Activated CD8-positive, alpha-beta memory T cell treated with anti-CD3 and anti-CD28 coated beads, Interleukin-2, amount 50 U/mL, for 24 hours (primary cell): ENCODE measurements at regions not wholly inside any gene's neighbourhood (a gene's known extent, or its start where the extent isn't known, plus 50 kb on each side); places are given as distances from the start of the nearest gene placed in this dataset.
"Not testable (repeated sequence)": the region's sequence is repeated elsewhere in the genome, so short reads cannot be mapped to it uniquely, and the experiment has no call there.

Experiments
- DNase-seq: peaks from one replicate; pipeline ENCODE4 v3.0.0-alpha.2; 2020; ENCODE audit errors: extremely low read depth

DNA sequence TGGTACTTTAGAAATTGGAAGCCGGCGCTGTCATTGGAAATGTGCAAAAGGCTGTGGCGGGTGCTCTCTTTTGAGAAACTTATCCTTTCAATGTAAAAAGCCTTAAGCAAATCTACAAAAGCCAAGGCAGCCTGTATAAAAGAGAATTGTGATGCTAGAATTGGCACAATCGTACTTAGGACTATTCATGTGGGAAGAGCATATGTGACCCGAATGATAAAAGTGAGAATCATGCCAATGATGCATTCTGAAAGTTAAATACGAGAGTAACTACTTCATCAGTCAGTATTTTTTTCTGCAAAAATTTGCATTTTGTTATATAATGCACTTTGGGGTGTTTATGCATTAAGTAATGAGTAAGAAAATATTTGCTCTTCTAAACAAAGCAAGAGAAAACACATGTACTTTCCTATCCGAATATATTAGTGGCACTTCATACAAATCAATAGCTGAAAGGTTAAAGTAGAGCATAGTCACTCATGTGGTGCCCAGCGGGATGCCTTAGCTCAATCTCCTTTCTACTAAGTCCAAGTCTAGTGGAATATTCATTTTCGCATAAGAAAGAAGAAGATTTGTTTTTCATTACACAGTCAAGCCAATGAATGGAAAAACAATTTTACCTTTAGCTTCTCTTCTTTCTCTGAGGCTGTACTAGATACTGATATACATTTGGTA lies 1256.6 kb upstream of the B3GALT2 start:
- no peak for DNase-seq

DNA sequence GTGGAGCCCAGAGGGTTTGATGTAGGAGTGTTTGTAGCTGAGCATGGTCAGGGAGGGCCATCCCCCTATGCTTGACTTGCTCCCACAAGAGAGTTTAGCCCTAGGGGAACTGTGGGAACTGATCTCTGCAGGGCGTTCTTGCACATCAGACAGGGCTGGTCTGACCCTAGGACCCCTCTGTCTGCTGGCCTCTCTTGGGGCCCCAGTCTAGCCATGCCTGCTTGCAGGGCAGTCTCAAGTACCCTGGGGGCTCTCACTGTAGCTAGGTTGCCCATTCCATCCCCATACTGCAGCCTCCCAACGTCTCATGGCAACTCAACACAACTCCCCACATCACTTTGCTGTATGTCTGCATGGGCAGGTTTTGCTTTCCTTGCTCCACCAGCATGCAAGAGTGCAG lies 1250.7 kb upstream of the B3GALT2 start:
- DNase-seq = no peak

DNA sequence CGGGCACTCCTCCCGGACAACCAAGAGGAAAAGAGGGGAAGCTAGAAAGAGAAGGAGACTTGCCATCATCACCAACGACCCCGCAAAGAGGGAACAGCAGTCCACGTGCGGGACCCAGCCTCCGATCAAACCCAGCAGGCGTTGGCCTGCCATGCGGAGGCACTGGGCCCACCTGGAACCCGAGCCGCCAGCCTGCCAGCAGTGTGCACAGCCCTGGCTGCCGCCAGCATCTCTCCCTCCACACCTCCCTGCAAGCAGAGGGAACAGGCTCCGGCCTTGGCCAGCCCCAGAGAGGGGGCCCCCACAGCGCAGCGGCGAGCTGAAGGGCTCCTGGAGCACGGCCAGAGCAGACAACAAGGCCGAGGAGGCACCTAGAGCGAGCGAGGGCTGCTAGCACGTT lies 1244.7 kb upstream of the B3GALT2 start:
- DNase-seq = no peak

DNA sequence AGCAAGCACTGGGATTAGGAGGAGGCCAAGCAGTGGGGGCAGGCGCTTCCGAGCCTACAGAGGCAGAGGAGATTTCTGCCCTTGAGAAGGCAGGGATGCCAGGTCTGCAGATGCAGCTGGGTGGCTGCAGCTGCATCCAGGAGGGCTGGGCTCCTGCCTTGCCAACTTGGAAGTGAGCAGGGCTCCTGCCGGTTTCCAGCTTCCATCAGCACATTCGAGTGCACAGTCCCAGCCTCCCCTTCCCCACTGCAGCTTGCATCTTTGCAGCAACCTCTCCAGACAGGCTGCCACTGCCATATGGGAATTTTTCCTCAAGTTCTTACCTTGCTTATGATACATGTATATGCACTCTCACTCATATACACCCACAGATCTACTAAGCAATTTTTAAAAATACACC lies 1234.3 kb upstream of the B3GALT2 start:
- DNase-seq = no peak

DNA sequence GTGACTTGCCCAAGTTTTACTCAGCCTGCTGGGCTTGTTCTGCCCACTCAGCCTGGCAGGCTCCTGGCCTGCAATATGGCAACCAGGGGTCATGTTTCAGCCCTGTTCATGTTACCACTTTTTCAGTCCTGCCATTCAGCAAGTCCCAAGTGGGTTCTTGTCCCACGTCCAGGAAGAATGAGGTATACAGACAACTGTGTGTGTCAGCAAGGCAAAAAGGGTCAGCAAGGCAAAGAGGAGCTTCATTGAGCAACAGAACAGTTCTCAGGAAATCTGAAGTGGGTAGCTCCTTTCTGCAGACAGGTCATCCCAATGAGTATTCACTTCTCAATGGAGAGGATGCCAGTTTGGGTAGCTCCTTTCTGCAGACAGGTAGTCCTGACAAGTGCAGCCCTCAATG lies 1233.3 kb upstream of the B3GALT2 start:
- no peak for DNase-seq

DNA sequence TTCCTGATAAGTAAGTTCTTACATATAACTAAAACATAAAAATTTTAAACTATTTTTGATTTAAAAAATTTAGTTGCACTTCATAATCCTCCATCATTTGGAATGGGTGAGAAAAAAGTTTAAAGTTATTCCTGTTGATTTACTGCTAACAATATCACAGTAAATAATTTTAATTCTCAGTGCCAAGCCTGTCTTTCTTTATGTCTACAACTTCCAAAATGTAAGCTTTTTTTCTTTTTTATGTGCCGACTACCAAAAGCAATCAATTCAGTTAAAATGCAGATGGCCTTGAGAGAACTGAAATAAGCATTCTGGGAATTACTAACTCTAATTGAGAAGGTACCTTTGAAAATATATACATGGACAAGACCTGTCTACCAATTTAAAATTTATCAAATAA lies 1224.3 kb upstream of the B3GALT2 start:
- DNase-seq = no peak

DNA sequence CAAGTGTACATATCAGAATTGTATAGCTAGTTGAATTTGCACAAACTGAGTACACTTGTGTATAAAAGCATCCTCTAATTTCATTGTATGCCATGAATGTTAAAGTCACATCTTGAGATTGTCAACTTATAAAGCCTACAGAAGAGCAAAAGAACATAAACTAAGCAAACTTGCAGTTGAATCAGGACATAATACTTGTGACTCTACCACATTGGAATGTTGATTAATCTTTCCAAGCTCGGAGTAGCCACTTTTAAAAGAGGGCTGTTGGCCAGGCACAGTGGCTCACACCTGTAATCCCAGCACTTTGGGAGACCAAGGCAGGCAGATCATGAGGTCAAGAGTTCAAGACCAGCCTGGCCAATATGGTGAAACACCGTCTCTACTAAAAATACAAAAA lies 1220.8 kb upstream of the B3GALT2 start:
- not testable (repeated sequence) for DNase-seq

DNA sequence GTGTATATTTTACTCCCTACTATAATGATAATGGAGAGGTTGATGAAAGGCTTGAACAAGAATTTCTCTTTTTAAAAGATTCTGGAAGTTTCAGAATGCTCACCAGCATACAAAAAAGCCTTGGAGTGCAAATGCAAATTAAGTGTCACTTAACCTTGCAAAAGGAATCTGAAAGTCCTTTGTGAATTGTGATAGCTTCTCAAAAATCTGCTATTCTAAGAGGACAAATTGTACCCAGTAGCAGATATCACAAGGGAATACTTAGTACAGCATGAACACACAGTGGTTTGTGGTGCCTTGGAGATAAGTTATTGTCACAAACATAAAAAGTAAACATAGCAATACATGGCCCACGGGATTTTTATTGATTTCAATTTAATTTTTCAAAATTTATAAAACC lies 1208.3 kb upstream of the B3GALT2 start:
- no peak for DNase-seq

DNA sequence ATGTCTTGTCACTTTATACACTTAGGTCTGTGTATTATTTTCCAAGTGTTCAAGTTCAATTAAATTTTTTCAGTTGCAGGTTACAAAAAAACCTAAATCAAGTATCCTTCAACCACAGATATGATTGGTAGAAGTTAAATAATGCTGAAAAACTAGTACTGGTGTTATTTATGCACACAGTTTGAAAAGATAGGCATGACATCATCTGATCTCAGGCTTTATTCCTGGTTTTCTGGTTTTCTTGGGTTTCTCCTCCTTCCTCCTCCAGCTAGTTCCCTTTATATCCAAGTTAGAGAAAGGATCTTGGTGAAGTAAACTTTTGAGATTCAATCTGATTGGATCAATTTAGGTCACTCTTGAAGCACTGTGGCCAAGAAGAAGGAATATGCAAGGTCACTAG lies 1201.1 kb upstream of the B3GALT2 start:
- DNase-seq = no peak

DNA sequence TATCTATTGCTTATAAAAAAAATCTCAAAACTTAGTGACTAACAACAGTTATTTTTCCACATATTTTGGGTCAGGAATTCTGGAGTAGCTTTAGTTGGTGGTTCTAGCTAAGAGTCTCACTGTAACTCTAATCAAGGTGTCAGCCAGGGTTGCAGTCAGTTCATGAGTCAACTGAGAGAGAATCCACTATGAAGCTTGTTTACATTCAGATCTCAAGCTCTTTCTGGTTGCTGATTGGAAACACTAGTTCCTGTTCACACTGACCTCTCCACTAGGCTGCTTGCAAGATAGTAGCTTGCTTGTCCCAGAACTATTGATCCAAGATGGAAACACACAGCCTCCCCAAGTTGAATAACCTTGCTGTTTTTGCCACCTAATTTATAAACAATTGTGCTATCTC lies 1192.1 kb upstream of the B3GALT2 start:
- DNase-seq = no peak

DNA sequence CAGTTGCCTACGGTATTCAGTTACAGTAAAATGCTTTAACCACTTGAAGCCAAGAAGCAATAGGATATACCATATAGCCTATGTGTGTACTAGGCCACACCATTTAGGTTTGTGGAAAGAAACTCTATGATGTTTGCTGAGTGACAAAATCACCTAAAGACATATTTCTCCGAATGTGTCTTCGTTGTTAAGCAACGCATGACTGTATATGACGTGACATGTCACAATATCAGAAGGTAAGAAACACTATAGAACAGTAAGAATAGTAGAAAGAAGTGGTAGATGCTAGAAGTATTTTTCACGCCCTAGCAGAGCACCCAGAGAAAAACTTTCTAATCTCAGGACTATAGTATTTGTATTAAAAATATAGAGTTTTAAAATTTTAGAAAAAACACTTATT lies 1188.2 kb upstream of the B3GALT2 start:
- DNase-seq = no peak

DNA sequence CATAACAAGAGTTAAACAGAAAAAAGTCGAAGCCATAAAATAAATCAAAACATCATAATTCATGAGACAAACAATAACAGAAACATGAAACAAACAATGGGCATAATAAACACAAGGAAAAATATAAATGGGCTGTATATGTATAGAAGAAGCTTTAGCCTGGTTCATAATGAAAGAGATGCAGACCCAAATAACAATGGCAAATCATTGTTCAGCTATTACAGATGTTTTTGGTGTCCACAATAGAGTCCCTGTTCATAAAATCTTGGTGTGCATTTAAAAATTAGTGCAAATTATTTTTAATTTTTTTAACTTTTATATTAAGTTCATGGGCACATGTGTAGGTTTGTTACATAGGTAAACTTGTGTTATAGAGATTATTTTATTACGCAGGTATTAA lies 1185.9 kb upstream of the B3GALT2 start:
- no peak for DNase-seq

DNA sequence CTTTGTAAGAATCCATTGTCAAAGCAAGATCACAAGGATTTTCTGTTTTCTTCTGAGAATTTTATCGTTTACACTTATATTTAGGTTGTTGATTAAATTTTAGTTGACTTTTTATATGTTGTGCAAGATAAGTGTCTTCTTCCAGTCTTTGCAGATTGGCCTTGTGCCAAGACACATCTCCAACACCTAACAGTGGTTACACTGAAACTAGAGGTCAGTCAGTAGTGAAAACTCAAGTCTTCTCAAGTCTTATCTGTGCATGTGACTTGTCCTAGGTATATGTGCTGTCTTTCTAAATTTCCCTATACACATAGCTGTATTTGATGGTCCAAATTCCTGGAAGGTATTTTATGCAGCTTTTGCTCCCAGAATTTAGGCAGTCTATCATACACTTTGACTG lies 1183.2 kb upstream of the B3GALT2 start:
- DNase-seq = no peak

DNA sequence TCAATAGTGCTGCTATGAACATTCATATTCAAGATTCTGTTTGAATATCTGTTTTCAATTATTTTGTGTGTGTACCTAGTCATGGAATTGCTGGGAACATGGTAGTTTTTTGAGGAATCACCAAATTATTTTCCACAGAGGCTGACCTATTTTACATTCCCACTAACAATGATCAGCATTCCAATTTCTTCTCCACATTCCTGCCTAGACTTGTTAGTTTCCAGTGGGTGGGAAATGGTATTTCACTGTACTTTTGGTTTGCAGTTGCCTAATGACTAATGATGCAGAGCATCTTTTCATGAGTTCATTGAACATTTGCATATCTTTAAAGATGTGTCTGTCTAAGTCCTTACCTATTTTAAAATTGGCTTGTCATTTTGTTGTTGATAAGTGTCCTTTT lies 1182.6 kb upstream of the B3GALT2 start:
- DNase-seq = no peak

DNA sequence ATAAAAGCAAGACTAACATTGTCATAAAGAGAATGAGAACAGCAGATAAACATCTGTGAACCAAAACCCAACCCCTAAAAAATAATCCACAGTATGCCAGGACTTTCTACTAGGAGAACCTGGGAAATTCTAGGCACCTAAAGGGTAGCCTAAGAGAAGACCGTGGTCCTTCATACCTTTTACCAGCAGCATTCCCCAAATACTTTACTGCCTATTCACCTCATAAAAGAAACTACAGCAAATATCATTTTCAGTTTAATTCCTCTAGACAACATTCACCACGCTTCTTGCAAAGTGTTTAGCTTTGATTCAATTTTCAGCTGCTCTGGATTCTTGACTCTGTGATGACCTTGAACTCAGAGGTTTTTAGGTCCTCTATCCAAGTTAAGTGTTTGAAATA lies 1180.7 kb upstream of the B3GALT2 start:
- DNase-seq = no peak

DNA sequence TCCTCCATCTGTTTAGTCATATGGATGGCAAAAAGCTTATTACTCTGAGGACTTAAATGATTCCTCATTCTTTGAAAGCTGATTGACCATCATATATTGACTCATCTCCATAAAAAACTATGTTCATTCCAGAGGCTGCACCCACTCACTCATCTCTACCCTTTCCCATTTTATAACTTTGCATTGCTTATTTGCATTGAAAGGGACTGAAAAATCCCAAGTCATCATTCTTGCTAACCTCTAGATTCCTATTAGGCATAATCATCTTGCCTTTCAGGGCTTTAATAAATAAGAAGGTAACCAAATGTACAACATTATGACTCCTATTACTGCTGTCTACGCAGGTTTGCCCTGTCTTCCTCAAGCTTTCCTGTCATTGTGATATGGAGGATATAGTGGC lies 1180.3 kb upstream of the B3GALT2 start:
- DNase-seq = no peak

DNA sequence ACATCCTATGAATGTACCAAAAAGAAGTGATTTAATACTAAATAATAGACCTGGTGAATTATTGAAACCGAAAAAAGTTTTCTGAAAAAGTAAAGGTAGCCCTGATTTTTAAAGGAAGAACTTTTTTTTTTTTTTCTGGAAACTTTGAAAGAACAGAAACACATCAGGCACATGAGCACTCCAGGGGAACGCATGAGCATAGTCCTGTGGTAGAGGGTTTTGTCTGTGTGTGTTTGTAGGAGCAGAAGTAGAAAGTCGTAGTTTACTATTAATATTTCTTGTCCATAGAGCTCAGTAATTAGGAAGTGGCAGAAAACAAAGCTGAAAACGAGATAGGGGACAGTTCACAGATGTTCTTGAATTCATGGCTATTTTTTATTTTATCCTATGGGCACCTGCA lies 1175.9 kb upstream of the B3GALT2 start:
- no peak for DNase-seq

DNA sequence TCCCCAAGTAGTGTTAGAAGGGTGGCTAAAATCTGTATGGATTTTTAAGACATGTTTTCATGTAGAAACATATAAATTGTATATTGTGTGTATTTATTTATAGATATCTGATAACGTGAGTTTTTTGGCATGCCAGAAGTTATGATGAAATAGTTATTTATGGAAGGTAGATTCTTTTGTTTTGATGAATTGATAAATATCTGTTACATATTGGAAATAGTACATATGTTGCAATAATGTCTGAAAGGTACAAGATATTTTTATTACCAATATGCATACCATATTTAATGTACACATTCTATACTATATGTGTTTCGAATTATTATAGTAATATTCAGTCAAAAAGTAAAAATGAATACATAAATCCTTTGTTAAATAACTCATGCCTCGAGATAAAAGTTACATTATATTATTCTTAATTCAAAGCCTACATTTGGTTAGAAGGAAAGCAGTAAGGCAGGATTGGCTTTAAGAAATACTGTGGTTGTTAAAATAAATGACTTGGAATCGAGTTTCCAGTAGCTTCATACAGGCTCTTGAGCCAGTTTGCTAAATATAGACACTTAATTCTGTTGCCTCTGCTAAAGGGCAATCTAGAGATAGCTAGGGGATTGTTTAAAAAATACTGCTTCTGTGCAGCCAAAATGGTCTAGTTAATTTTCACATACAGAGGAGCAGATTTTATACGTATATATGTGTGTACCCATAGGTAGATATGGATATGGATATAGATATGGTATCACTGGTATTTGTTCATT lies 1175.1 kb upstream of the B3GALT2 start:
- no peak for DNase-seq

DNA sequence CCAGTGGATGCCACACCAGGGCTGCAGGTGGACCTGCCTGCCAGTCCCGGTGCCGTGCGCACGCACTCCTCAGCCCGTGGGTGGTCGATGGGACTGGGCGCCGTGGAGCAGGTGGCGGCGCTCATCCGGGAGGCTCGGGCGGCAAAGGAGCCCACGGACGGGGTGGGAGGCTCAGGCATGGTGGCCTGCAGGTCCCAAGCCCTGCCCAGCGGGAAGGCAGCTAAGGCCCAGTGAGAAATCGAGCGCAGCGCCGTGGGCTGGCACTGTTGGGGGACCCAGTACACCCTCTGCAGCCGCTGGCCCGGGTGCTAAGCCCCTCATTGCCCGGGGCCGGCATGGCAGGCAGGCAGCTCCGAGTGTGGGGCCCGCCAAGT lies 1171.8 kb upstream of the B3GALT2 start:
- DNase-seq = no peak

DNA sequence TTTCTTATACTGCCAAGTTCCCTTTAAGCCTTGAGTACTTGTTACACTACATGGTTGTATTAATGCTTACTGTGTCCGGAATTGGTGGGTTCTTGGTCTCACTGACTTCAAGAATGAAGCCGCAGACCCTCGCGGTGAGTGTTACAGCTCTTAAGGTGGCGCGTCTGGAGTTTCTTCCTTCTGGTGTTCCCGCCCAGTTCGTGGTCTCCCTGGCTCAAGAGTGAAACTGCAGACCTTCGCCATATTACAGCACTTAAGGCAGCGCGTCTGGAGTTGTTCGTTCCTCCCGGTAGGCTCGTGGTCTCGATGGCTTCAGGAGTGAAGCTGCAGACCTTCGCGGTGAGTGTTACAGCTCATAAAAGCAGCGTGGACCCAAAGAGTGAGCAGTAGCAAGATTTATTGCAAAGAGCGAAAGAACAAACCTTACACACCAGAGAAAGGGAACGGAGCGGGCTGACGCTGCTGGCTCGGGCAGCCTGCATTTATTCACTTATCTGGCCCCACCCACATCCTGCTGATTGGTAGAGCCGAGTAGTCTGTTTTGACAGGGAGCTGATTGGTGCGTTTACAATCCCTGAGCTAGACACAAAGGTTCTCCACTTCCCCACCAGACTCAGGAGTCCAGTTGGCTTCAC lies 1171.3 kb upstream of the B3GALT2 start:
- DNase-seq = not testable (repeated sequence)

DNA sequence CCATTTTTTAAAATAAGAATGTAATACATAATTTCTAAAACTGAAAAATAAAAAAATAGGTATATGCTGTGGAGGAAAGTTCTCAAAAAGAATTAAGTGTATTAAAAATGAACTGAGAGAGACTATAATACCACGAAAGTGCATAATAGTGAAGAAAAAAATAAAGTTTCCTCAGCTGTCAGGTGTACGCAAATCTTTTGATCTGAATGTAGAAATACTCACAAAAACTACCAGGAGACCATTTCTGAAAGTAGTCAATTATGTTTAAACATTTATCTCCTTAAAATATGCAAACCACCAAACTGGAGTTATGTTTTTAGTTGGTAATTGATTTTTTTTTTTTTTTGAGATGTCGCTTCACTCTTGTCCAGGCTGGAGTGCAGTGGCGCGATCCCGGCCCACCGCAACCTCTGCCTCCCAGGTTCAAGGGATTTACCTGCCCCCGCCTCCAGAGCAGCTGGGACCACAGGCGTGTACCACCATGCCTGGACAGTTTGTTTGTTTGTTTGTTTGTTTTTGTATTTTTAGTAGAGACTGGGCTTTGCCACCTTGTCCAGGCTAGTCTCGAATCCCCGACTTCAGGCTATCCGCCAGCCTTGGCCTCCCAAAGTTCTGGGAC lies 1169.2 kb upstream of the B3GALT2 start:
- DNase-seq = no peak

DNA sequence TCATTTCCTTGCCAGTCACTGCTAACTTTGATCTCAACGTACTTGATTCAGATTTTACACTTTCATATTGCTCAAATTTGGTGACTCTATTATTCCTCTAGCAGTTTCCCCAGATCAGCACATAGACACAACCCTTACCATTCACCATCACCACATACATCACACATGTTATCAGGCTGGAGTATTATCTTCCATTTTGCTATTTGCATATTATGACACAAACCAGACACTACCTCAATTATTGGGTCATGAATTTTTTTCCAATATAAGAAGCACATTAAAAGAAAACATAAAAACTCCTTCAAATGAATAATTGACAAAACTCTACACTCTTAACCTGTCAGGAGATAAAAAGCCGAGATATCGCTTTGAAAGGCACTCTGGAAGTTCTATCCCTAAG lies 1166.7 kb upstream of the B3GALT2 start:
- DNase-seq = no peak

DNA sequence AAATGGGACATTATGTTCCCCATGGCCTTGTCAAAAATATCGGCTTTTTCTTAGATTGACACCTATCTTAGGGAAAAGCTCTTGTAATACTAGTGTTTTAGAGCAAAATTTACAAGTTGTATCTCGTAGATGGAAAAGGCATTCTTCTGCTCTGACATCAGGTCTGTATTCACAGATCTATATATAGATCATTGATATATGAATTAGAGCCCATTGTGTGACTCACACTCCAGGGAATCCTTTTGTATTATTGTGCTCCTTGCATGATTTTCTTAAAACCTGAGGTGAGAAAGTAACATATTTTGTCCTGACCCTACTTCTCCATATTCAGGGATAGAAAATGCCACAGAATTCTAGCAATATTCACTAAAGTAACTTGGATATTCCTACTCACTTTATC lies 1160.8 kb upstream of the B3GALT2 start:
- DNase-seq = no peak
